ENCODE measurements at regions not wholly inside any gene's neighbourhood (a gene's known extent, or its start where the extent isn't known, plus 50 kb on each side); places are given as distances from the start of the nearest gene placed in this dataset.

DNA sequence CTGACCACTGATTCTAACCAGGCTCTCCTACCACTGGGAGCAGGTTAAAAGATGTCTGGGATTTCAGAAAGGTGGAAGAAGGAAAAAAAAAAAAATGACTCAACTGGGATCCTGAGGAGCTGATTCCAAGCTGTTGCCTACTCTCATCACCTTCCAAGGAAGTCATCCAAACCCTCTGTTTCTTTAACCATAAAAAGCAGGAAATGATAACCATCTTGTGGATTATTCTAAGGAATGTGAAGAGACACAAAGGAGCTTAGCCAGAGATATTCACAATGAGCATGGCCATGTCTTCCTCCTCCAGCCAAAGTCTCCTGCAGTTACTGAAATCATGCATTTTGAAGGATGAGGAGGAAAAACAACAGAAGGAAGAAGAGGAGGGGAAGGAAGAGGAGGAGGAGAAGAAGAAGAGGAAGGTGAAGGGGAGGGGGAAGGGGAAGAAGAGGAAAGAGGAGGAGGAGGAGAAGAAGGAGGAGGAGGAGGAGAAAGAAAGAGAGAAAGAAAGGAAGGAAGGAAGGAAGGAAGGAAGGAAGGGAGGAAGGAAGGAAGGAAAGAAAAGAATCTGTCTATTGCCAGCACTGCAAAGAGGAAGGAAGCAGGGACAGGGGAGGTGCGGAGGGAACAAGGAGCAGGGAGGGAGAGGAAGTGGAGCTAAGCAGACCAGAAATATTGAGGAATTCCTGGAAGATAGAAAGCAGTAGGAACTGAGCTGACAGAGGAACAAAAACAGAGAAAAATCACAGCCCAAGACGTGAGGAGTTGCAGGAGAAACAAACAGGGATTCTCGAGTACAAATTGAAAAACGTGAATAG is 229.2 kb downstream of the UACA start:
- H3K27me3 ChIP-seq (ENCODE audit: control insufficient read depth, insufficient read depth, low read length) = peaks cover 14% of the 10 kb centered on the region
- TF ChIP-seq, protein P1, sequence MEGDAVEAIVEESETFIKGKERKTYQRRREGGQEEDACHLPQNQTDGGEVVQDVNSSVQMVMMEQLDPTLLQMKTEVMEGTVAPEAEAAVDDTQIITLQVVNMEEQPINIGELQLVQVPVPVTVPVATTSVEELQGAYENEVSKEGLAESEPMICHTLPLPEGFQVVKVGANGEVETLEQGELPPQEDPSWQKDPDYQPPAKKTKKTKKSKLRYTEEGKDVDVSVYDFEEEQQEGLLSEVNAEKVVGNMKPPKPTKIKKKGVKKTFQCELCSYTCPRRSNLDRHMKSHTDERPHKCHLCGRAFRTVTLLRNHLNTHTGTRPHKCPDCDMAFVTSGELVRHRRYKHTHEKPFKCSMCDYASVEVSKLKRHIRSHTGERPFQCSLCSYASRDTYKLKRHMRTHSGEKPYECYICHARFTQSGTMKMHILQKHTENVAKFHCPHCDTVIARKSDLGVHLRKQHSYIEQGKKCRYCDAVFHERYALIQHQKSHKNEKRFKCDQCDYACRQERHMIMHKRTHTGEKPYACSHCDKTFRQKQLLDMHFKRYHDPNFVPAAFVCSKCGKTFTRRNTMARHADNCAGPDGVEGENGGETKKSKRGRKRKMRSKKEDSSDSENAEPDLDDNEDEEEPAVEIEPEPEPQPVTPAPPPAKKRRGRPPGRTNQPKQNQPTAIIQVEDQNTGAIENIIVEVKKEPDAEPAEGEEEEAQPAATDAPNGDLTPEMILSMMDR (IDR thresholded peaks at IDR 0.05; ENCODE audit: insufficient read depth, low read length, poor library complexity, severe bottlenecking) = no peak
- no peak for DNase-seq (ENCODE audit: low read depth)

DNA sequence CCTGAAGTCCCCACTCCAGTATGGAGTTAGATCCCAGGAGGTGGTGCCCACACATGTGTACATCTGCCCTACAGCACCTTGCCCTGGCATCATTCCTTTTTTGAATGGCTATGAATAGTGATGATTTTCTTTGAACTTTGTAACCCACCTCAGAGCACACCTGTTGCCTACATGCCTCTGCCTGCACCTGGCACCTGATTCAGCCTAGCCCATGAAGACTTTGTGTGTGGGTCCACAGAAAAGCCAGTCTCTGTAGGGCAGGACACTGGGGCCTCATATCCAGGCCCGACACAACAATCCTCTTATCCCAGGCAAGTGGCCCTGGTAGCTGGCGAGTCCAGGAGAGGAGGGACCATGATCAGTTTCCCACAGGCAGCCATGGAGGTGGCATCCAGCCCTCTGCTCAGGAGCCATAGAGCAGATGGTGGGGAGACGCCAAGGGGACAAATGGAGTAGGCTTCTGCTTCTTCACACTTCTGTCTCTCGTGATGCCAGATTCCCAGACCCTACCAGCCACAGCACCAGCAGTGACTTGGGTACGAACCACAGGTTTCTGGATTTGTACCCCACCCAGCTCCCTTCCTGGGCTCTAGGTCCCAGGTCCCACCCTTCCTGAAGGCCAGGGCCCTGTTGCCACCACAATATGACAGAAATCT is 230.7 kb downstream of the UACA start:
- H3K36me3 ChIP-seq (ENCODE audit: control insufficient read depth, insufficient read depth, low read length) = no peaks in the 10 kb centered on the region
- DNase-seq (ENCODE audit: low read depth) = no peak
- H3K27me3 ChIP-seq (ENCODE audit: control insufficient read depth, insufficient read depth, low read length) = peaks cover 14% of the 10 kb centered on the region
- TF ChIP-seq, protein P1 (IDR thresholded peaks at IDR 0.05; ENCODE audit: insufficient read depth, low read length, poor library complexity, severe bottlenecking) = no peak
- no peak overlapping the region for H3K4me3 ChIP-seq (ENCODE audit: low read depth, low read length)

More for the DNA sequence above, 229.2 kb downstream of the UACA start:
- Histone ChIP-seq H3K4me3 (ENCODE audit: low read depth, low read length) (no peak overlapping the region), H3K36me3 (ENCODE audit: control insufficient read depth, insufficient read depth, low read length) (no peaks in the 10 kb centered on the region)

DNA sequence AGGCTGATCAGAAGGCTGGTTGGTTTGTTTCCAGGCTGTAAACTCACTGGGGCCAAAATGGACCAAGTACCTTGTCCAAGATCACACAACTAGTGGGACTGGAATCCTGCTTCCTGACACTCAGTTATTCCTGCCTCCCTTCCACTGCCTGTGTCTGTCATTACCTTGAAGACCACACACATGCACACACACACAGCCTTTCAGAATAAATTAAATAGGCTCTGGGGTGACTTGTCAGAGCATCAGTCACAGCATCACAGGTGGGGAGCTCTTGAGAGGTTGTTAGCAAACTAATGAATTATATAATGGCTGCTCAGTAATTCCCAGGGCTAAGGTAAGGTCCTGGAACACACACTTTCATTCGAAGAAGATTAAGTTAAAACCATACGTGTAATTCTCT is 231.8 kb downstream of the UACA start:
- no peak for DNase-seq (ENCODE audit: low read depth)
- TF ChIP-seq, protein P1 (IDR thresholded peaks at IDR 0.05; ENCODE audit: insufficient read depth, low read length, poor library complexity, severe bottlenecking) = no peak
- Histone ChIP-seq H3K4me3 (ENCODE audit: low read depth, low read length) (no peak overlapping the region), H3K36me3 (ENCODE audit: control insufficient read depth, insufficient read depth, low read length) (no peaks in the 10 kb centered on the region), H3K27me3 (ENCODE audit: control insufficient read depth, insufficient read depth, low read length) (peaks cover 14% of the 10 kb centered on the region)

DNA sequence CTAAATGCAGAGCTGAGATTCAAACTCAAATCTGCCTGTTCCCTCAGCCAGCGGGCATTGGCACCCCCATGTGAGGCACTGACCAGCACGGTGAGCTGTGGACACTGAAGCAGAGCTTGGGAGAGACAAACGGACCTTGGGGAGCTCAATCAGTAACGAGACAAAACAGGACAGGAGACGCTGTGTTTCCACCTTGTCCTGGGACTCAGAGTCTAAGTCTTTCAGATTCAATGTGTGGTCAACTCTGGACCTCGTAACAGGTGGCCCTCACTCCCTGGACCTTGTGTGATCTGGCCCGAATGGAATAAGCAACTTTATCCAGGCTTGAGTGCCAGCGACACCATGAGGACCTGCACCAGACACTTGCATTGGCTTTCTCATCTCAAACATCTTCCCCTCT is 232.5 kb downstream of the UACA start:
- no peak overlapping the region for H3K4me3 ChIP-seq (ENCODE audit: low read depth, low read length)
- H3K36me3 ChIP-seq (ENCODE audit: control insufficient read depth, insufficient read depth, low read length) = no peaks in the 10 kb centered on the region
- TF ChIP-seq, protein P1 (IDR thresholded peaks at IDR 0.05; ENCODE audit: insufficient read depth, low read length, poor library complexity, severe bottlenecking) = no peak
- peaks cover 14% of the 10 kb centered on the region for H3K27me3 ChIP-seq (ENCODE audit: control insufficient read depth, insufficient read depth, low read length)
- DNase-seq (ENCODE audit: low read depth) = no peak

DNA sequence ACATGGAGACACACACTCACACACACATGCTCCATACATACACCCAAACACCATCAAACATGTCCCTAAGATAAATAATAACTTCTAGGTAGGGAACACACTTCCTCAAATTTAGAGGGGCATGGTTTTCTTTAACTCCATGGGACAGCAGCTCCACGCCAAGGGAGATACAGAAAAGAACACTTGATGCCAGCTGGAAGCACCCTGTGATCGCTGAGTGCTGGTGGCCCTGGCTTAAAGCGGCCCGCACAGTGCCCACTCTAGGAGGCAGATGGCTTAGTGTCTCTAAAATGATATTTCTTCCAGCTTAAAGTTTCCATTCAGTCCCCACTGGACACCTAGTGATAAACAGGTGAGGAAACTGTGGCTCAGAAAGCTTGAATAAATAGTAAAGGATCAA is 232.9 kb downstream of the UACA start:
- TF ChIP-seq, protein P1 (IDR thresholded peaks at IDR 0.05; ENCODE audit: insufficient read depth, low read length, poor library complexity, severe bottlenecking) = no peak
- Histone ChIP-seq H3K27me3 (ENCODE audit: control insufficient read depth, insufficient read depth, low read length) (peaks cover 14% of the 10 kb centered on the region), H3K36me3 (ENCODE audit: control insufficient read depth, insufficient read depth, low read length) (no peaks in the 10 kb centered on the region), H3K4me3 (ENCODE audit: low read depth, low read length) (no peak overlapping the region)
- no peak for DNase-seq (ENCODE audit: low read depth)
